ENCODE measurements at regions not wholly inside any gene's neighbourhood (a gene's known extent, or its start where the extent isn't known, plus 50 kb on each side); places are given as distances from the start of the nearest gene placed in this dataset.

DNA sequence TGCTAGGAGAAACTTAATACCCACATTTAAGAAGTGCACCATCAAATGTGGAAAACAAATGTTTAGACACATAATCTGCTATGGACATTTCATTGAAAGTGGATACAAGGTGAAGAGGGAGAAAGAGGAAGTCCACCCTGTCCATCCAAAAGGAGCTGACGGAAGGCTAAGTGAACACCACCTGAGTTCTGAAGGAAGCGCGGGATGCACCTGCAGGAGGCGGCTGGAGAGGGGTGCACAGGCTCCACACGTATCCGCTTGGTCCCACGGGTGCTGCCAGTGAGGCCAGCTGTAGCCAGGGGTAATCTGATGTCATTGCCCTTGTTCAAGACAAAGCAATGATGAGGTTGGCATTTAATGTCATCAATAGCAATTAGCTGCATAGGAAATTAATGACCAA lies 75.9 kb upstream of the TMEM18 start:
- H3K4me3 ChIP-seq (ENCODE audit: control extremely low read depth in 1 of 5, extremely low read depth in 1 of 5, insufficient read depth in 1 of 5, low read depth in 2 of 5, low read length in 4 of 5): no peak overlapping the region
- no peak overlapping the region for H3K4me2 ChIP-seq (replicated peaks; ENCODE audit: low read depth, low read length, poor library complexity, severe bottlenecking)
- Mint-ChIP-seq H3K27me3 (peaks cover 46% of the 10 kb centered on the region), H3K9me3 (ENCODE audit: insufficient read depth) (no peaks in the 10 kb centered on the region), H3K27ac (no peak overlapping the region), H3K4me3 (no peak overlapping the region), H3K4me1 (no peaks in the 10 kb centered on the region)
- TF ChIP-seq, protein P1, sequence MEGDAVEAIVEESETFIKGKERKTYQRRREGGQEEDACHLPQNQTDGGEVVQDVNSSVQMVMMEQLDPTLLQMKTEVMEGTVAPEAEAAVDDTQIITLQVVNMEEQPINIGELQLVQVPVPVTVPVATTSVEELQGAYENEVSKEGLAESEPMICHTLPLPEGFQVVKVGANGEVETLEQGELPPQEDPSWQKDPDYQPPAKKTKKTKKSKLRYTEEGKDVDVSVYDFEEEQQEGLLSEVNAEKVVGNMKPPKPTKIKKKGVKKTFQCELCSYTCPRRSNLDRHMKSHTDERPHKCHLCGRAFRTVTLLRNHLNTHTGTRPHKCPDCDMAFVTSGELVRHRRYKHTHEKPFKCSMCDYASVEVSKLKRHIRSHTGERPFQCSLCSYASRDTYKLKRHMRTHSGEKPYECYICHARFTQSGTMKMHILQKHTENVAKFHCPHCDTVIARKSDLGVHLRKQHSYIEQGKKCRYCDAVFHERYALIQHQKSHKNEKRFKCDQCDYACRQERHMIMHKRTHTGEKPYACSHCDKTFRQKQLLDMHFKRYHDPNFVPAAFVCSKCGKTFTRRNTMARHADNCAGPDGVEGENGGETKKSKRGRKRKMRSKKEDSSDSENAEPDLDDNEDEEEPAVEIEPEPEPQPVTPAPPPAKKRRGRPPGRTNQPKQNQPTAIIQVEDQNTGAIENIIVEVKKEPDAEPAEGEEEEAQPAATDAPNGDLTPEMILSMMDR (IDR thresholded peaks at IDR 0.05): no peak
- TF ChIP-seq EZH2 (IDR thresholded peaks at IDR 0.05; ENCODE audit: borderline replicate concordance, insufficient read depth, low read depth, low read length, poor library complexity, severe bottlenecking): no peak
- H2AFZ ChIP-seq (ENCODE audit: insufficient read depth, low read depth, low read length, poor library complexity, severe bottlenecking): no peak overlapping the region
- ATAC-seq (ENCODE audit: low read depth) (no peak), DNase-seq (no peak)
- no peaks in the 10 kb centered on the region for H3K36me3 ChIP-seq (replicated peaks in 1 of 2; ENCODE audit: control extremely low read depth in 1 of 2, control insufficient read depth in 1 of 2, extremely low read depth in 1 of 2, insufficient read depth in 2 of 2, low read length in 1 of 2)
- 91% methylated on average over 5 of the region's 7 CpGs for WGBS (ENCODE audit: insufficient coverage)
- no peaks in the 10 kb centered on the region for H3K4me1 ChIP-seq (ENCODE audit: control insufficient read depth in 2 of 2, insufficient read depth in 2 of 2, low read length in 2 of 2)
- ChIA-PET CTCF (no interaction called here), POLR2A (no interaction called here)
- H3K79me2 ChIP-seq (ENCODE audit: control insufficient read depth, insufficient read depth, low read length): no peaks in the 10 kb centered on the region
- H3K9me3 ChIP-seq (ENCODE audit: control extremely low read depth in 1 of 3, control insufficient read depth in 2 of 3, insufficient read depth in 1 of 3, low read length in 2 of 3): no peaks in the 10 kb centered on the region
- no peaks in the 10 kb centered on the region for H4K20me1 ChIP-seq (ENCODE audit: control insufficient read depth, insufficient read depth, low read length, poor library complexity, severe bottlenecking)
- H3K9ac ChIP-seq (ENCODE audit: low read length): no peak overlapping the region
- intact Hi-C loops (cut with micrococcal nuclease): no loop called here
- no peak overlapping the region for H3K27ac ChIP-seq (ENCODE audit: low read length in 2 of 2)
- H3K27me3 ChIP-seq (replicated peaks in 1 of 4; ENCODE audit: control extremely low read depth in 1 of 4, control insufficient read depth in 3 of 4, insufficient read depth in 4 of 4, low read length in 3 of 4): peaks cover 0 to 6% (median 1%) of the 10 kb centered on the region in 4 experiments

DNA sequence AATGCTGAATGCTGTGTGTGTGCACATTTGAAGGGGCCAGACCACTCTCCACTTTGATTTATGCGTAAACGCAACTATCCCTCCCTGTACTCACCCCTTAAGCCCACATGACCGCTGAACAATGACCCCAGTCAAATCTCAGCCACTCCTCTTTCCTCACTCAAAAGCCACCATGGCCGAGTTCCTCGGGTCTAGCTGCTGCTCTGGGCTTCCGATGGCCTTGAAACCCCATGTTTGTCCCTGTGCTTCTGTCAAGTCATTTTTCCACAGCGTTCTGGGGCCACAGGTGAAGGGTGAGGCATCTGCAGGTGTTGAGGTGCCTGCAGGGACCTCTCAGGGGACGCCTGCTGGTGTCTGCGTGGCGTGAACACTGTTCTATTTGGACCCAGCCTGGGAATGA lies 74.3 kb upstream of the TMEM18 start:
- CTCF ChIA-PET: no interaction called here
- Histone ChIP-seq H3K27me3 (replicated peaks in 1 of 4; ENCODE audit: control extremely low read depth in 1 of 4, control insufficient read depth in 3 of 4, insufficient read depth in 4 of 4, low read length in 3 of 4) (peaks cover 0 to 6% (median 1%) of the 10 kb centered on the region in 4 experiments), H2AFZ (ENCODE audit: insufficient read depth, low read depth, low read length, poor library complexity, severe bottlenecking) (no peak overlapping the region), H3K4me1 (ENCODE audit: control insufficient read depth in 2 of 2, insufficient read depth in 2 of 2, low read length in 2 of 2) (no peaks in the 10 kb centered on the region), H3K79me2 (ENCODE audit: control insufficient read depth, insufficient read depth, low read length) (no peaks in the 10 kb centered on the region), H4K20me1 (ENCODE audit: control insufficient read depth, insufficient read depth, low read length, poor library complexity, severe bottlenecking) (no peaks in the 10 kb centered on the region), H3K27ac (ENCODE audit: low read length in 2 of 2) (no peak overlapping the region), H3K4me2 (replicated peaks; ENCODE audit: low read depth, low read length, poor library complexity, severe bottlenecking) (no peak overlapping the region), H3K9ac (ENCODE audit: low read length) (no peak overlapping the region), H3K9me3 (ENCODE audit: control extremely low read depth in 1 of 3, control insufficient read depth in 2 of 3, insufficient read depth in 1 of 3, low read length in 2 of 3) (no peaks in the 10 kb centered on the region), H3K4me3 (ENCODE audit: control extremely low read depth in 1 of 5, extremely low read depth in 1 of 5, insufficient read depth in 1 of 5, low read depth in 2 of 5, low read length in 4 of 5) (no peak overlapping the region), H3K36me3 (replicated peaks in 1 of 2; ENCODE audit: control extremely low read depth in 1 of 2, control insufficient read depth in 1 of 2, extremely low read depth in 1 of 2, insufficient read depth in 2 of 2, low read length in 1 of 2) (no peaks in the 10 kb centered on the region)
- H3K4me1 Mint-ChIP-seq: no peaks in the 10 kb centered on the region
- no peak overlapping the region for H3K27ac Mint-ChIP-seq
- DNase-seq (no peak), ATAC-seq (ENCODE audit: low read depth) (no peak)
- no peaks in the 10 kb centered on the region for H3K9me3 Mint-ChIP-seq (ENCODE audit: insufficient read depth)
- POLR2A ChIA-PET: no interaction called here
- intact Hi-C loops (cut with micrococcal nuclease): no loop called here
- TF ChIP-seq, protein P1 (IDR thresholded peaks at IDR 0.05): no peak
- TF ChIP-seq EZH2 (IDR thresholded peaks at IDR 0.05; ENCODE audit: borderline replicate concordance, insufficient read depth, low read depth, low read length, poor library complexity, severe bottlenecking): no peak
- peaks cover 48% of the 10 kb centered on the region for H3K27me3 Mint-ChIP-seq
- H3K4me3 Mint-ChIP-seq: no peak overlapping the region
- WGBS (ENCODE audit: insufficient coverage): 91% methylated on average over 5 of the region's 10 CpGs
